ENCODE measurements at regions not wholly inside any gene's neighbourhood (a gene's known extent, or its start where the extent isn't known, plus 50 kb on each side); places are given as distances from the start of the nearest gene placed in this dataset.
A peak's percentile ranks its signal among the peaks of the same experiment; 100 is the strongest.

DNA sequence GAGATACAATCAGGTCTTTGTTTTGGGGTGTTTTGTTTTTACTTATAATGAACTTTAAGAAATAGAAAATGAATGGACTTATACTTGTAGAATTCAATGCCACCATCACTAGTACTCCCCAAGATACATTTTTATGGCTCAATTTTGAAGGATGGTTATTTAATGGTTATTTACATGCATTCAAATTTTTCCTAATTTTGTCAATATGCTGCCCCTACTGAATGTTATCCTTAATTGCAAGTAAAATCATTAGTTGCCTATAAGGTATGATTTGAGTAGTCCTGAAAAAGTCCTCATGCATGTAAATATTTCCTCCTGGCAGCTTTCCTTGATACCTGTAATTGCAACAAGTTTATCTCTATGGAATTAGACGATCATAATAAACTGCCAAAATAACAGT is 391.2 kb downstream of the BCAT1 start:
- Histone ChIP-seq H3K36me3 (ENCODE audit: control insufficient read depth, insufficient read depth, low read length) (no peaks in the 10 kb centered on the region), H3K9ac (ENCODE audit: low read depth, low read length) (no peak overlapping the region), H3K27ac (ENCODE audit: low read depth, low read length) (no peak overlapping the region), H3K27me3 (ENCODE audit: control insufficient read depth, insufficient read depth, low read length) (peaks cover 19% of the 10 kb centered on the region), H3K4me1 (ENCODE audit: control insufficient read depth, insufficient read depth, low read length) (peaks cover 38% of the 10 kb centered on the region), H3K4me3 (ENCODE audit: low read depth, low read length) (peak overlapping the region; percentile 29; the same call in 1 of the 2 replicates), H3K9me3 (ENCODE audit: control insufficient read depth, insufficient read depth, low read length) (no peaks in the 10 kb centered on the region)

GRCh38 chr12:24555730-24556129 is 393.2 kb downstream of the BCAT1 start:
- Histone ChIP-seq H3K27me3 (ENCODE audit: control insufficient read depth, insufficient read depth, low read length) (peaks cover 12% of the 10 kb centered on the region), H3K36me3 (ENCODE audit: control insufficient read depth, insufficient read depth, low read length) (no peaks in the 10 kb centered on the region), H3K4me3 (ENCODE audit: low read depth, low read length) (no peak overlapping the region), H3K9ac (ENCODE audit: low read depth, low read length) (no peak overlapping the region), H3K9me3 (ENCODE audit: control insufficient read depth, insufficient read depth, low read length) (no peaks in the 10 kb centered on the region), H3K4me1 (ENCODE audit: control insufficient read depth, insufficient read depth, low read length) (peaks cover 41% of the 10 kb centered on the region), H3K27ac (ENCODE audit: low read depth, low read length) (no peak overlapping the region)

GRCh38 chr12:24554612-24555295 is 394.1 kb downstream of the BCAT1 start:
- H3K9me3 ChIP-seq (ENCODE audit: control insufficient read depth, insufficient read depth, low read length) = no peaks in the 10 kb centered on the region
- no peak overlapping the region for H3K4me3 ChIP-seq (ENCODE audit: low read depth, low read length)
- peaks cover 37% of the 10 kb centered on the region for H3K4me1 ChIP-seq (ENCODE audit: control insufficient read depth, insufficient read depth, low read length)
- no peak overlapping the region for H3K27ac ChIP-seq (ENCODE audit: low read depth, low read length)
- H3K9ac ChIP-seq (ENCODE audit: low read depth, low read length) = no peak overlapping the region
- 0 out of 2 replicates have a peak, but pooled peaks cover 2% of the 10 kb centered on the region for H3K27me3 ChIP-seq (ENCODE audit: control insufficient read depth, insufficient read depth, low read length)
- H3K36me3 ChIP-seq (ENCODE audit: control insufficient read depth, insufficient read depth, low read length) = no peaks in the 10 kb centered on the region

- Histone ChIP-seq H3K27me3 (ENCODE audit: control insufficient read depth, insufficient read depth, low read length) (no peaks in the 10 kb centered on the region), H3K9ac (ENCODE audit: low read depth, low read length) (no peak overlapping the region), H3K4me3 (ENCODE audit: low read depth, low read length) (no peak overlapping the region), H3K4me1 (ENCODE audit: control insufficient read depth, insufficient read depth, low read length) (peaks cover 22% of the 10 kb centered on the region), H3K9me3 (ENCODE audit: control insufficient read depth, insufficient read depth, low read length) (no peaks in the 10 kb centered on the region), H3K36me3 (ENCODE audit: control insufficient read depth, insufficient read depth, low read length) (no peaks in the 10 kb centered on the region), H3K27ac (ENCODE audit: low read depth, low read length) (no peak overlapping the region)
Measured at GRCh38 chr12:24553259-24553658, 395.6 kb downstream of the BCAT1 start.

GRCh38 chr12:24551163-24551786 is 397.6 kb downstream of the BCAT1 start:
- H3K4me3 ChIP-seq (ENCODE audit: low read depth, low read length) = no peak overlapping the region
- H3K4me1 ChIP-seq (ENCODE audit: control insufficient read depth, insufficient read depth, low read length) = peaks cover 15% of the 10 kb centered on the region
- no peak overlapping the region for H3K9ac ChIP-seq (ENCODE audit: low read depth, low read length)
- no peak overlapping the region for H3K27ac ChIP-seq (ENCODE audit: low read depth, low read length)
- no peaks in the 10 kb centered on the region for H3K36me3 ChIP-seq (ENCODE audit: control insufficient read depth, insufficient read depth, low read length)
- no peaks in the 10 kb centered on the region for H3K9me3 ChIP-seq (ENCODE audit: control insufficient read depth, insufficient read depth, low read length)
- H3K27me3 ChIP-seq (ENCODE audit: control insufficient read depth, insufficient read depth, low read length) = no peaks in the 10 kb centered on the region

DNA sequence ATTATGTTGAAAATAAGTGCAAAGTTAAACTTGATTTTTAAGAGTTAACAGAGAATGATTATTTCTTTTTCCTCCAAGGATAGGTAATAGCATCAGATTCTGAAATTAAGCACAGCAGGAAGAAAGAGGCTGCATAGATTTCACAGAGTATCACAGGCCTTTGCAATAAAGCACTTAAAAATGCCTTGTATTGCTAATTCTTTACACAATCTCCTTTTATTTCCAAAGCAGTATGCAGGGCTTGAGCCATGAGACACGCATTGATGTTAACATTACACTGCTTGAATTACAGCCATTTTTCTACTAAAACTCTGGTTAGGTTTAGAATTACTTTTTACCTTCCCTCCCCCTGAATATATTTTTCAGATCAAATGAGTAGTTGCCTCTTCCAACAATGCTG is 398.3 kb downstream of the BCAT1 start:
- no peaks in the 10 kb centered on the region for H3K27me3 ChIP-seq (ENCODE audit: control insufficient read depth, insufficient read depth, low read length)
- H3K4me3 ChIP-seq (ENCODE audit: low read depth, low read length) = no peak overlapping the region
- no peaks in the 10 kb centered on the region for H3K9me3 ChIP-seq (ENCODE audit: control insufficient read depth, insufficient read depth, low read length)
- no peak overlapping the region for H3K9ac ChIP-seq (ENCODE audit: low read depth, low read length)
- H3K36me3 ChIP-seq (ENCODE audit: control insufficient read depth, insufficient read depth, low read length) = no peaks in the 10 kb centered on the region
- peaks cover 15% of the 10 kb centered on the region for H3K4me1 ChIP-seq (ENCODE audit: control insufficient read depth, insufficient read depth, low read length)
- no peak overlapping the region for H3K27ac ChIP-seq (ENCODE audit: low read depth, low read length)

GRCh38 chr12:24546661-24547060 is 402.2 kb downstream of the BCAT1 start:
- H3K4me1 ChIP-seq (ENCODE audit: control insufficient read depth, insufficient read depth, low read length) = peaks cover 15% of the 10 kb centered on the region
- no peaks in the 10 kb centered on the region for H3K9me3 ChIP-seq (ENCODE audit: control insufficient read depth, insufficient read depth, low read length)
- no peak overlapping the region for H3K27ac ChIP-seq (ENCODE audit: low read depth, low read length)
- H3K4me3 ChIP-seq (ENCODE audit: low read depth, low read length) = no peak overlapping the region
- no peak overlapping the region for H3K9ac ChIP-seq (ENCODE audit: low read depth, low read length)
- no peaks in the 10 kb centered on the region for H3K36me3 ChIP-seq (ENCODE audit: control insufficient read depth, insufficient read depth, low read length)
- H3K27me3 ChIP-seq (ENCODE audit: control insufficient read depth, insufficient read depth, low read length) = no peaks in the 10 kb centered on the region

GRCh38 chr12:24546084-24546483 is 402.8 kb downstream of the BCAT1 start:
- H3K27ac ChIP-seq (ENCODE audit: low read depth, low read length) = no peak overlapping the region
- no peak overlapping the region for H3K9ac ChIP-seq (ENCODE audit: low read depth, low read length)
- no peaks in the 10 kb centered on the region for H3K9me3 ChIP-seq (ENCODE audit: control insufficient read depth, insufficient read depth, low read length)
- peaks cover 9% of the 10 kb centered on the region for H3K4me1 ChIP-seq (ENCODE audit: control insufficient read depth, insufficient read depth, low read length)
- H3K36me3 ChIP-seq (ENCODE audit: control insufficient read depth, insufficient read depth, low read length) = no peaks in the 10 kb centered on the region
- H3K27me3 ChIP-seq (ENCODE audit: control insufficient read depth, insufficient read depth, low read length) = no peaks in the 10 kb centered on the region
- H3K4me3 ChIP-seq (ENCODE audit: low read depth, low read length) = no peak overlapping the region

DNA sequence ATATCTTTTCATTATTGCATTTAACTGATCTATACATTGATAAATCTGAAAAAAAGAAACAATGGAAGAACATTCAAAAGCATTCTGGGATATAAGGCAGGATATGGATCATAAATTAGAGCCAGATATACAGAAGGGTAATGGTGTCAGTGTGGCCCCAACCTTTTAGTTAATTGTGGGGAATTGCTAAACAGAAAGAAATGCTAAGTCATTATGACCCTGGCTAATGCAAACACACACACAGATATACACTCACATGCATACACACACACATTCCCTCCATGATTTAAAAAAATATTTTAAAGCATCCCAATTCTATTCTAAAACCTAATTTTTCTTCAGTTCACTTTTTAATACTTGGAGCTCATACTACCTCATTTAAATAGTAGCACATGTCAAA is 404.5 kb downstream of the BCAT1 start:
- Histone ChIP-seq H3K4me1 (ENCODE audit: control insufficient read depth, insufficient read depth, low read length) (peaks cover 9% of the 10 kb centered on the region; the same call in 1 of the 2 replicates), H3K27me3 (ENCODE audit: control insufficient read depth, insufficient read depth, low read length) (no peaks in the 10 kb centered on the region), H3K4me3 (ENCODE audit: low read depth, low read length) (no peak overlapping the region)

DNA sequence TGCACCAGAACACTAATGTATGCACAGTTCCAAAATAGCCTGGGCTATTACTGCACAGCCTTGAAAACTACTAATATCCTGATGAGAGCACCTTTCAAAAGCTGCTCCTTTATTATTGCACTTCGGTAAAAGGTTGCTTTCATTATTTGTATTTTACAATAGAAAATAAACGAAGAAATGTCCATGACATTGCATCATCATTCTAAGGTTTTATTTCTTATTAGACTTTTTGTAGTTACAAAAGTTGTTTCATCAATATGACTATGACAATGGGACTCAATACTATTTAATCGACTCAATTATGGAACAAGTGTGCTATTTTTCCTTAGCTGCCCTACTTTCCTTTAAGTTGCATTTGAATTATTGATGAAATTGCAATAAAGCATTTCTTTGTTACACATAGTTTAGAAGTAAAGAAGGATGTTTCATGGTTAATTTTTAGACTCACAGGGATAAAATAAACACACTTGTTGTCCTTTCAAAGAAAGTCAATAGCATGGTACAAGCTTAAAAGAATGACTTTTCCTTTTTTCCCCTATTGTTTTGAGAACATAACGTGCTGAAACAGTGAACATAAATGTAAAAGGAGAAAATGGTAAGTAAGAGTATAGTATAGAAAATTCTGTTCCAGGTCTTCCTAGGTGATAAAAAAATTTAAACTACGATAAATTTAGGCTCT is 407.6 kb downstream of the BCAT1 start:
- no peaks in the 10 kb centered on the region for H3K9me3 ChIP-seq (ENCODE audit: control insufficient read depth, insufficient read depth, low read length)
- H3K4me1 ChIP-seq (ENCODE audit: control insufficient read depth, insufficient read depth, low read length) = peaks cover 16% of the 10 kb centered on the region
- H3K27ac ChIP-seq (ENCODE audit: low read depth, low read length) = no peak overlapping the region

More for the DNA sequence above, 404.5 kb downstream of the BCAT1 start:
- no peaks in the 10 kb centered on the region for H3K36me3 ChIP-seq (ENCODE audit: control insufficient read depth, insufficient read depth, low read length)
- H3K9ac ChIP-seq (ENCODE audit: low read depth, low read length) = no peak overlapping the region
- no peaks in the 10 kb centered on the region for H3K9me3 ChIP-seq (ENCODE audit: control insufficient read depth, insufficient read depth, low read length)
- no peak overlapping the region for H3K27ac ChIP-seq (ENCODE audit: low read depth, low read length)

GRCh38 chr12:24539646-24540045 is 409.3 kb downstream of the BCAT1 start:
- H3K4me1 ChIP-seq (ENCODE audit: control insufficient read depth, insufficient read depth, low read length) = peaks cover 30% of the 10 kb centered on the region
- no peak overlapping the region for H3K4me3 ChIP-seq (ENCODE audit: low read depth, low read length)

More for the DNA sequence above, 407.6 kb downstream of the BCAT1 start:
- no peak overlapping the region for H3K4me3 ChIP-seq (ENCODE audit: low read depth, low read length)
- no peak overlapping the region for H3K9ac ChIP-seq (ENCODE audit: low read depth, low read length)
- no peaks in the 10 kb centered on the region for H3K36me3 ChIP-seq (ENCODE audit: control insufficient read depth, insufficient read depth, low read length)
- H3K27me3 ChIP-seq (ENCODE audit: control insufficient read depth, insufficient read depth, low read length) = no peaks in the 10 kb centered on the region

More at GRCh38 chr12:24539646-24540045, 409.3 kb downstream of the BCAT1 start:
- Histone ChIP-seq H3K27me3 (ENCODE audit: control insufficient read depth, insufficient read depth, low read length) (no peaks in the 10 kb centered on the region), H3K9me3 (ENCODE audit: control insufficient read depth, insufficient read depth, low read length) (no peaks in the 10 kb centered on the region), H3K36me3 (ENCODE audit: control insufficient read depth, insufficient read depth, low read length) (no peaks in the 10 kb centered on the region), H3K27ac (ENCODE audit: low read depth, low read length) (no peak overlapping the region), H3K9ac (ENCODE audit: low read depth, low read length) (no peak overlapping the region)

Measured in HUES48 (cell line).